Neural progenitor cell (in vitro differentiated cells): ENCODE measurements at regions not wholly inside any gene's neighbourhood (a gene's known extent, or its start where the extent isn't known, plus 50 kb on each side); places are given as distances from the start of the nearest gene placed in this dataset.

ENCODE experiments used
- CTCF ChIP-seq: fragments of 200-600 bp; sonication (generic); IDR thresholded peaks from 2 replicates; pipeline ENCODE4 v1.5.1; 2017; ENCODE audit warnings: antibody characterized with exemption, mild to moderate bottlenecking
- EZH2 ChIP-seq: fragments of 200-600 bp; sonication (generic); IDR thresholded peaks from 2 replicates; pipeline ENCODE4 v1.6.1; 2017; ENCODE audit warnings: antibody characterized with exemption, mild to moderate bottlenecking, moderate library complexity
- EZH2phosphoT487 ChIP-seq: fragments of 200-600 bp; sonication (generic); IDR thresholded peaks from 2 replicates; pipeline ENCODE4 v1.6.1; 2017; ENCODE audit warnings: antibody characterized with exemption

DNA sequence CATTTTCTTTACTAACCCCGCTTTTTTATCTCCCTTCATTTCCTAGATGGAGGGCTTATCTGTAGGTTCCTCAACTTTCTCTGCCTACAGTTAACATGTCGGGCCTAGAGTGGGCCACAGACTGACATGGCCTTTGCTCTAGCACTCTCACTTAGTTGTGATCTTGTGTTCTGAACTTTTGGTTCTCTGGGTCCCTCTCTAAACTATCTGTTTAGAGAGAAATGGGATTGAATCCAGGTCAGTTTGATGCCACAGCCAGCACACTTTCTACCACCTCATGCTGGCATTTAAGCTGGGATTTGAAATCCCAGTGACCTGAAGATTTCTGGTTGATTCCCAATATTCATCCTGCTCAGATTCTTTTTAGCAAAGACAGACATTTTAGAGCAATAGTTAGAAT, 388.5 kb upstream of the PAPPA start:
- TF ChIP-seq CTCF (no peak), EZH2 (no peak), EZH2phosphoT487 (no peak)
